DND-41 (cell line): ENCODE measurements at regions not wholly inside any gene's neighbourhood (a gene's known extent, or its start where the extent isn't known, plus 50 kb on each side); places are given as distances from the start of the nearest gene placed in this dataset.

Experiments used
- ATAC-seq: fragments of 200-7000 bp; cut with Tn5 transposase; 3 replicates; pipeline ENCODE4 v1.9.1; 2021; ENCODE audit warnings: low read depth; ENCODE audit not compliant: insufficient read depth
- DNase-seq: peaks from one replicate; pipeline ENCODE4 v3.0.0-alpha.2; 2020
- H2AFZ ChIP-seq: 2 replicates; pipeline ENCODE4 v1.6.0; 2012; ENCODE audit warnings: low read depth, low read length
- H3K27ac ChIP-seq: 2 replicates; pipeline ENCODE4 v1.5.1; 2012; ENCODE audit warnings: low read length, inconsistent platforms
- H3K27me3 ChIP-seq: fragments of 200-600 bp; sonication (generic); 2 replicates; pipeline ENCODE4 v1.6.0; 2012; ENCODE audit warnings: low read length, mild to moderate bottlenecking, inconsistent platforms; ENCODE audit not compliant: insufficient read depth, poor library complexity
- H3K36me3 ChIP-seq: 2 replicates; pipeline ENCODE4 v1.5.1; 2012; ENCODE audit warnings: low read length, inconsistent platforms; ENCODE audit not compliant: insufficient read depth
- H3K4me1 ChIP-seq: 2 replicates; pipeline ENCODE4 v1.5.1; 2012; ENCODE audit warnings: mild to moderate bottlenecking, low read length; ENCODE audit not compliant: insufficient read depth
- H3K4me2 ChIP-seq: 2 replicates; pipeline ENCODE4 v1.6.0; 2012; ENCODE audit warnings: mild to moderate bottlenecking, moderate library complexity, low read length, inconsistent platforms; ENCODE audit not compliant: insufficient read depth
- H3K4me3 ChIP-seq, 2 experiments: fragments of 200-600 bp in 1 of 2; shearing (Covaris generic) in 1 of 2; 2 replicates each; pipeline ENCODE4 v1.5.1; 2012 to 2016; ENCODE audit warnings: inconsistent platforms in 2 of 2, low read length in 2 of 2, mild to moderate bottlenecking in 2 of 2, low read depth in 1 of 2, moderate library complexity in 1 of 2
- H3K79me2 ChIP-seq: 2 replicates; pipeline ENCODE4 v1.6.0; 2012; ENCODE audit warnings: low read length, inconsistent platforms; ENCODE audit not compliant: insufficient read depth
- H3K9ac ChIP-seq: 2 replicates; pipeline ENCODE4 v1.6.0; 2012; ENCODE audit warnings: low read depth, mild to moderate bottlenecking, inconsistent platforms, low read length, moderate library complexity
- H3K9me3 ChIP-seq: 2 replicates; pipeline ENCODE4 v1.5.1; 2012; ENCODE audit warnings: low read length, moderate library complexity, mild to moderate bottlenecking, inconsistent platforms; ENCODE audit not compliant: insufficient read depth, severe bottlenecking
- H4K20me1 ChIP-seq: 2 replicates; pipeline ENCODE4 v1.6.0; 2012; ENCODE audit warnings: low read length; ENCODE audit not compliant: insufficient read depth
- EZH2 ChIP-seq: IDR thresholded peaks from 3 replicates; pipeline ENCODE4 v1.6.1; 2012; ENCODE audit warnings: borderline replicate concordance, low read depth, mild to moderate bottlenecking, moderate library complexity, low read length, inconsistent platforms; ENCODE audit not compliant: severe bottlenecking
- TF ChIP-seq, protein P1 (sequence below): IDR thresholded peaks from 2 replicates; pipeline ENCODE4 v1.5.1; 2012; ENCODE audit warnings: borderline replicate concordance, low read length, moderate library complexity, mild to moderate bottlenecking; ENCODE audit not compliant: poor library complexity, severe bottlenecking; ENCODE audit errors: extremely low read depth

DNA sequence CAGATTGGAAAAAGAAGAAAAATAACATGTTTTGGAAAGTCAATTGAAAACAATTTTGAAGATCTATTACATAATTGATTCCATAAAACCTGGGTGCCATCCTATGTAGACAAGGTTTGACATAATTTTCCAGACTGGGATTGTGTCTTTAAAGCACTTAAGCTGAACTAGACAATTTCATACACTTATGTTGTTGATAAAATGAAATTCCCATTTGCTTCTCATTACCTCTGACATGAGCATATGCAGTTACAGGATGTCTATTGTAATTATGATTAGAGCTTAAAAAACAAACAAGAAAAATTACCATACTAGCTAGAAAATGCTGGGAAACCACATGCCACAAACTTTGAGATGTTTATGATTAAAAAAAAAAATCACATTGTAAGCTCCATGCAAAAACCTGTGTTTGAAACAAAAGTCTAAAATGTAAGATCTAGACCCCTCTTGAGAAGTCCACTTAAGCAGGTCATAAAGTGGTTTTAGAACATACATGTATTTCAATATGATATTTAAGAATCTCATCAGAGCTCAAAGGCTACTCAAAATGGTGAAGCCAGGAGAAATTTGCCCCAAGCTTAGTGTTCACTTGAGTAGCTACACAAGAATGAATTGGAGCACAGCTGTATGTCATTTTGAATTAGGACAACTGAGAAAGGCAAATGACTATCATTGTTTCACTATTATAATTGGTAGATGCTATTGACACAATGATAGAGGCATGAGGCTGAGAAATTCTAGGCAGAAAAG, 181.1 kb upstream of the PABPC4L start:
- Histone ChIP-seq H3K4me1 (no peaks in the 10 kb centered on the region), H3K27ac (no peak overlapping the region), H3K36me3 (no peaks in the 10 kb centered on the region), H3K9ac (no peak overlapping the region), H3K27me3 (no peaks in the 10 kb centered on the region), H3K4me2 (no peak overlapping the region), H4K20me1 (no peaks in the 10 kb centered on the region), H3K4me3 (no peak overlapping the region), H3K9me3 (no peaks in the 10 kb centered on the region), H3K79me2 (no peaks in the 10 kb centered on the region), H2AFZ (no peak overlapping the region)
- TF ChIP-seq EZH2, result no peak
- TF ChIP-seq, protein P1, sequence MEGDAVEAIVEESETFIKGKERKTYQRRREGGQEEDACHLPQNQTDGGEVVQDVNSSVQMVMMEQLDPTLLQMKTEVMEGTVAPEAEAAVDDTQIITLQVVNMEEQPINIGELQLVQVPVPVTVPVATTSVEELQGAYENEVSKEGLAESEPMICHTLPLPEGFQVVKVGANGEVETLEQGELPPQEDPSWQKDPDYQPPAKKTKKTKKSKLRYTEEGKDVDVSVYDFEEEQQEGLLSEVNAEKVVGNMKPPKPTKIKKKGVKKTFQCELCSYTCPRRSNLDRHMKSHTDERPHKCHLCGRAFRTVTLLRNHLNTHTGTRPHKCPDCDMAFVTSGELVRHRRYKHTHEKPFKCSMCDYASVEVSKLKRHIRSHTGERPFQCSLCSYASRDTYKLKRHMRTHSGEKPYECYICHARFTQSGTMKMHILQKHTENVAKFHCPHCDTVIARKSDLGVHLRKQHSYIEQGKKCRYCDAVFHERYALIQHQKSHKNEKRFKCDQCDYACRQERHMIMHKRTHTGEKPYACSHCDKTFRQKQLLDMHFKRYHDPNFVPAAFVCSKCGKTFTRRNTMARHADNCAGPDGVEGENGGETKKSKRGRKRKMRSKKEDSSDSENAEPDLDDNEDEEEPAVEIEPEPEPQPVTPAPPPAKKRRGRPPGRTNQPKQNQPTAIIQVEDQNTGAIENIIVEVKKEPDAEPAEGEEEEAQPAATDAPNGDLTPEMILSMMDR, result no peak
- DNase-seq, result no peak
- no peak for ATAC-seq

DNA sequence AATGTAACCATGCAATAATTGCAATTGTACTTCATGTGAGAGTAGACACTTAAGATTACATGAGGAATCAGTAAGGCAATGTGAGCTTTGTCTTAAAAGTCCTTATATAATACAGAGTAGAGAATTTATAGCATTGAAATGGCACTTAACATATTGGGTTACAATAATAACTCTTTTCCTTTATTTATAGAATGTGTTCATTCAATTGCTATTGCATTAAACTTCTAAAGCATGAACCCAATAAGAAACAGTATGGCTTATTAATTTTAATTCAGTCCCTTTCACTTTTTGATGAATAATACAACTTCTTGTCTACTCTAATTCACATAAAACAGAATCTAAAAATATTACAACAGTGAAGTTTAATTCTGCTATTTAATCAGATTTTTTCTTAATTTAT, 174.2 kb upstream of the PABPC4L start:
- ATAC-seq, result no peak
- H3K4me2 ChIP-seq, result no peak overlapping the region

DNA sequence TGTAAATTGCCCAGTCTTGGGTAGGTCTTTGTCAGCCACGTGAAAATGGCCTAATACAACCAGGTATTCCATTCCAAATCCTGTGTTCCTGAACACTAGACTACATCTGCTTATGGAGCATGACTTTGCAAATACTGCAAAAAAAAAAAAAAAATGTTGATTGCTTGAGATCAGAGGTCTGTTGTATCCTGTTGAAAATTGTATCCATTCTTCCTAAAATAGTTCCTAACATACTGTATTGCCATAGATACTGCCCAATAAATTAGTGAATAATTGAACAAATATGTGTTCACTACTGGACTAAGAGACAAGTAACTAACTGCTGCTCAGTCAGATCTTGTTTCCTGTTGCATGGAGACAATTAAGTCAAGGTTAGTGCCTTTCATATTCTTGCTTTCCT, 164.3 kb upstream of the PABPC4L start:
- Histone ChIP-seq H3K4me3 (no peak overlapping the region), H4K20me1 (no peaks in the 10 kb centered on the region), H3K9ac (no peak overlapping the region), H2AFZ (no peak overlapping the region), H3K36me3 (no peaks in the 10 kb centered on the region), H3K27ac (no peak overlapping the region), H3K4me2 (no peak overlapping the region), H3K79me2 (no peaks in the 10 kb centered on the region), H3K9me3 (no peaks in the 10 kb centered on the region), H3K27me3 (no peaks in the 10 kb centered on the region), H3K4me1 (no peaks in the 10 kb centered on the region)
- no peak for TF ChIP-seq EZH2
- TF ChIP-seq, protein P1, result no peak
- no peak for ATAC-seq
- no peak for DNase-seq

More for the DNA sequence above, 174.2 kb upstream of the PABPC4L start:
- no peaks in the 10 kb centered on the region for H4K20me1 ChIP-seq
- no peak overlapping the region for H3K27ac ChIP-seq
- no peak overlapping the region for H3K4me3 ChIP-seq
- no peak for TF ChIP-seq EZH2
- TF ChIP-seq, protein P1, result no peak
- no peaks in the 10 kb centered on the region for H3K27me3 ChIP-seq
- no peaks in the 10 kb centered on the region for H3K9me3 ChIP-seq
- no peak overlapping the region for H3K9ac ChIP-seq
- H2AFZ ChIP-seq, result no peak overlapping the region
- no peaks in the 10 kb centered on the region for H3K4me1 ChIP-seq
- no peaks in the 10 kb centered on the region for H3K79me2 ChIP-seq
- DNase-seq, result no peak
- no peaks in the 10 kb centered on the region for H3K36me3 ChIP-seq
